Astrocyte (in vitro differentiated cells and primary cell): ENCODE measurements at regions not wholly inside any gene's neighbourhood (a gene's known extent, or its start where the extent isn't known, plus 50 kb on each side); places are given as distances from the start of the nearest gene placed in this dataset.
"Not testable (repeated sequence)": the region's sequence is repeated elsewhere in the genome, so short reads cannot be mapped to it uniquely, and the experiment has no call there.

Experiments
- EZH2 ChIP-seq: IDR thresholded peaks from 2 replicates; pipeline ENCODE4 v1.6.1; 2012; ENCODE audit warnings: mild to moderate bottlenecking, low read length, inconsistent platforms; ENCODE audit not compliant: insufficient read depth
- TF ChIP-seq, protein P1 (sequence below): IDR thresholded peaks from 2 replicates; pipeline ENCODE4 v1.5.1; 2011; ENCODE audit warnings: low read depth, mild to moderate bottlenecking, inconsistent platforms, low read length, moderate library complexity; ENCODE audit not compliant: insufficient read depth

DNA sequence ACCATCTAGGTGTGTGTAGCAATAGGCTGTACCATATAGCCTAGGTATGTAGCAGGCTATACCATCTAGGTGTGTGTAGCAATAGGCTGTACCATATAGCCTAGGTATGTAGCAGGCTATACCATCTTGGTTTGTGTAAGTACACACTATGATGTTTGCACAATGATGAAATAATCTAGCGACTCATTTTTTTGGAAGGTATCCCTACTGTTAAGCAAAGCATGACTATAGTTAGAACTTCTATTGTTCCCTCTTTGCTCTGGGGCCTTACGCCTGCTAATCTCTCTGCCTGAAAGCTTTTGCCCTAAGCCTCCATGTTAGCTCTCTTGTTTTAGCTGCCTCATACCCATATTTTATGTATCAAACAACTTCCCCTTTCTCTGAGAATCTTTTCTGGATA is 563.3 kb downstream of the PIK3C3 start:
- TF ChIP-seq, protein P1, sequence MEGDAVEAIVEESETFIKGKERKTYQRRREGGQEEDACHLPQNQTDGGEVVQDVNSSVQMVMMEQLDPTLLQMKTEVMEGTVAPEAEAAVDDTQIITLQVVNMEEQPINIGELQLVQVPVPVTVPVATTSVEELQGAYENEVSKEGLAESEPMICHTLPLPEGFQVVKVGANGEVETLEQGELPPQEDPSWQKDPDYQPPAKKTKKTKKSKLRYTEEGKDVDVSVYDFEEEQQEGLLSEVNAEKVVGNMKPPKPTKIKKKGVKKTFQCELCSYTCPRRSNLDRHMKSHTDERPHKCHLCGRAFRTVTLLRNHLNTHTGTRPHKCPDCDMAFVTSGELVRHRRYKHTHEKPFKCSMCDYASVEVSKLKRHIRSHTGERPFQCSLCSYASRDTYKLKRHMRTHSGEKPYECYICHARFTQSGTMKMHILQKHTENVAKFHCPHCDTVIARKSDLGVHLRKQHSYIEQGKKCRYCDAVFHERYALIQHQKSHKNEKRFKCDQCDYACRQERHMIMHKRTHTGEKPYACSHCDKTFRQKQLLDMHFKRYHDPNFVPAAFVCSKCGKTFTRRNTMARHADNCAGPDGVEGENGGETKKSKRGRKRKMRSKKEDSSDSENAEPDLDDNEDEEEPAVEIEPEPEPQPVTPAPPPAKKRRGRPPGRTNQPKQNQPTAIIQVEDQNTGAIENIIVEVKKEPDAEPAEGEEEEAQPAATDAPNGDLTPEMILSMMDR, result not testable (repeated sequence)
- not testable (repeated sequence) for TF ChIP-seq EZH2
